ENCODE measurements at regions not wholly inside any gene's neighbourhood (a gene's known extent, or its start where the extent isn't known, plus 50 kb on each side); places are given as distances from the start of the nearest gene placed in this dataset.

DNA sequence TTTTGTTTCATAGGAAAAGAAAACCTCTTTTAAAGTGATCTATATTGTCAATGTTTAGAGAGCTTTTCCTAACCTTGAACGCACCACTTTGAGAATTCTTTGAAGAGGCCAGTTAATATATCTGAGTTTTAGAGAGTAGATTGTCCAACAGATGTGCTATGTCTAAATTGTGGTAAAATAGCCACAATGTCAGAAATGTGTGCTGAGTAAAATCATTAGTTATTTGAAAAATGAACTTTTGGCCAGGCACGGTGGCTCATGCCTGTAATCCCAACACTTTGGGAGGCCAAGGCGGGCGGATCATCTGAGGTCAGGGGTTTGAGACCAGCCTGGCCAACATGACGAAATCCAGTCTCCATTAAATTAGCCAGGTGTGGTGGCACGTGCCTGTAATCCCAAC is 61.6 kb upstream of the KIAA1217 start:
- no peaks in the 10 kb centered on the region for H3F3A ChIP-seq (ENCODE audit: low read depth)
- no peak overlapping the region for H3K9ac ChIP-seq (ENCODE audit: low read depth, low read length, poor library complexity, severe bottlenecking)
- no peaks in the 10 kb centered on the region for H3K27me3 ChIP-seq (ENCODE audit: insufficient read depth, low read length, poor library complexity, severe bottlenecking)
- no peak overlapping the region for H3K4me3 ChIP-seq (ENCODE audit: low read length, poor library complexity, severe bottlenecking)
- no peaks in the 10 kb centered on the region for H3K79me2 ChIP-seq (ENCODE audit: insufficient read depth, low read length)
- TF ChIP-seq EZH2phosphoT487 (IDR thresholded peaks at IDR 0.05; ENCODE audit: borderline replicate concordance): no peak
- TF ChIP-seq, protein P1, sequence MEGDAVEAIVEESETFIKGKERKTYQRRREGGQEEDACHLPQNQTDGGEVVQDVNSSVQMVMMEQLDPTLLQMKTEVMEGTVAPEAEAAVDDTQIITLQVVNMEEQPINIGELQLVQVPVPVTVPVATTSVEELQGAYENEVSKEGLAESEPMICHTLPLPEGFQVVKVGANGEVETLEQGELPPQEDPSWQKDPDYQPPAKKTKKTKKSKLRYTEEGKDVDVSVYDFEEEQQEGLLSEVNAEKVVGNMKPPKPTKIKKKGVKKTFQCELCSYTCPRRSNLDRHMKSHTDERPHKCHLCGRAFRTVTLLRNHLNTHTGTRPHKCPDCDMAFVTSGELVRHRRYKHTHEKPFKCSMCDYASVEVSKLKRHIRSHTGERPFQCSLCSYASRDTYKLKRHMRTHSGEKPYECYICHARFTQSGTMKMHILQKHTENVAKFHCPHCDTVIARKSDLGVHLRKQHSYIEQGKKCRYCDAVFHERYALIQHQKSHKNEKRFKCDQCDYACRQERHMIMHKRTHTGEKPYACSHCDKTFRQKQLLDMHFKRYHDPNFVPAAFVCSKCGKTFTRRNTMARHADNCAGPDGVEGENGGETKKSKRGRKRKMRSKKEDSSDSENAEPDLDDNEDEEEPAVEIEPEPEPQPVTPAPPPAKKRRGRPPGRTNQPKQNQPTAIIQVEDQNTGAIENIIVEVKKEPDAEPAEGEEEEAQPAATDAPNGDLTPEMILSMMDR (conservative IDR thresholded peaks at IDR 0.05; ENCODE audit: low read length): no peak
- H3K36me3 ChIP-seq (ENCODE audit: insufficient read depth, low read length): no peaks in the 10 kb centered on the region
- H3K4me1 ChIP-seq (ENCODE audit: insufficient read depth, low read length, poor library complexity, severe bottlenecking): no peaks in the 10 kb centered on the region
- H3K9me3 ChIP-seq (ENCODE audit: insufficient read depth, low read depth, low read length): no peaks in the 10 kb centered on the region
- H3K4me2 ChIP-seq (ENCODE audit: low read depth, low read length, poor library complexity, severe bottlenecking): no peak overlapping the region
- H4K20me1 ChIP-seq (ENCODE audit: insufficient read depth, low read length, poor library complexity, severe bottlenecking): no peaks in the 10 kb centered on the region
- H2AFZ ChIP-seq (ENCODE audit: low read length): no peak overlapping the region
- no peaks in the 10 kb centered on the region for H3K9me2 ChIP-seq (replicated peaks; ENCODE audit: low read depth, low read length)

DNA sequence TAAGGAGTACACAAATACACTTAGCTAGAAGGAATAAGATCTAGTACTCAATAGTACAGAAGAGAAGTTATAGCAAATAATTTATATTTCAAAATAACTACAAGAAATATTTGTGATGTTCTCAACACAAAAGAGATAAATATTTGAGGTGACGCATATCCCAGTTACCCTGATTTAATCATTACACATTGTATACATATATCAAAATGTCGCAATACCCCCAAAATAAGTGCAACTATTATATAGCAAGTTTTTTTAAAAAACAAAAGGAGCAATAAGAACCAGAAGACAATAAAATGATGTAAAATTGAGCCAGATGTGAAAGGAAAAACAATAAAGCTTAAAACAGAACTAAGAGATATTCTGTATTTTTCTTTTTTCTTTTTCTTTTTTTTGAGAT is 59.3 kb upstream of the KIAA1217 start:
- TF ChIP-seq EZH2phosphoT487 (IDR thresholded peaks at IDR 0.05; ENCODE audit: borderline replicate concordance): no peak
- TF ChIP-seq, protein P1 (conservative IDR thresholded peaks at IDR 0.05; ENCODE audit: low read length): no peak
- H3K4me3 ChIP-seq (ENCODE audit: low read length, poor library complexity, severe bottlenecking): no peak overlapping the region
- no peaks in the 10 kb centered on the region for H3K79me2 ChIP-seq (ENCODE audit: insufficient read depth, low read length)
- H4K20me1 ChIP-seq (ENCODE audit: insufficient read depth, low read length, poor library complexity, severe bottlenecking): no peaks in the 10 kb centered on the region
- no peaks in the 10 kb centered on the region for H3K9me3 ChIP-seq (ENCODE audit: insufficient read depth, low read depth, low read length)
- no peaks in the 10 kb centered on the region for H3K27me3 ChIP-seq (ENCODE audit: insufficient read depth, low read length, poor library complexity, severe bottlenecking)
- no peak overlapping the region for H3K9ac ChIP-seq (ENCODE audit: low read depth, low read length, poor library complexity, severe bottlenecking)
- H3K4me1 ChIP-seq (ENCODE audit: insufficient read depth, low read length, poor library complexity, severe bottlenecking): no peaks in the 10 kb centered on the region
- no peaks in the 10 kb centered on the region for H3K9me2 ChIP-seq (replicated peaks; ENCODE audit: low read depth, low read length)
- no peak overlapping the region for H2AFZ ChIP-seq (ENCODE audit: low read length)
- H3F3A ChIP-seq (ENCODE audit: low read depth): no peaks in the 10 kb centered on the region
- no peaks in the 10 kb centered on the region for H3K36me3 ChIP-seq (ENCODE audit: insufficient read depth, low read length)
- H3K4me2 ChIP-seq (ENCODE audit: low read depth, low read length, poor library complexity, severe bottlenecking): no peak overlapping the region

DNA sequence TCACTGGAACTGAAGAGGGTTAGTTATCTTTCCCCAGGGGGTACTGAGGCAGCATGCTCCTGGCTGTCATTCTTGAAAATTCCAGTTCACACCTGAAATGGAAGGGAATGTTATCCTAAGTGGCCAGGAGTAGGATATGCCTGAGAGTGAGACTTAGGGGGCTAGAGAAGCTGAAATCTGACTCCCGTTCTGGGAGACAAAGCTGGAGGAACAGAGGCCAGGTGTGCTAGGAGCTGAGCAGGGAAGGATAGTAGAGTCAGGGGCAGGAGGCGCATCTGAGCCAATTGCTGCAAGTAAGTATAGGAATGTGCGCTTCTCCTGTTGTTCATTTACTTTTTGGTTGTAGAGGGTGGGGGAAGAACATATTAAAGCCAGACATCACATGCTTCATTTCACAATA is 58.1 kb upstream of the KIAA1217 start:
- Histone ChIP-seq H3K27me3 (ENCODE audit: insufficient read depth, low read length, poor library complexity, severe bottlenecking) (no peaks in the 10 kb centered on the region), H3K9me3 (ENCODE audit: insufficient read depth, low read depth, low read length) (no peaks in the 10 kb centered on the region), H3K4me3 (ENCODE audit: low read length, poor library complexity, severe bottlenecking) (no peak overlapping the region), H3K4me2 (ENCODE audit: low read depth, low read length, poor library complexity, severe bottlenecking) (no peak overlapping the region), H3K9ac (ENCODE audit: low read depth, low read length, poor library complexity, severe bottlenecking) (no peak overlapping the region), H3K9me2 (replicated peaks; ENCODE audit: low read depth, low read length) (no peaks in the 10 kb centered on the region), H3K79me2 (ENCODE audit: insufficient read depth, low read length) (no peaks in the 10 kb centered on the region), H3F3A (ENCODE audit: low read depth) (no peaks in the 10 kb centered on the region), H3K4me1 (ENCODE audit: insufficient read depth, low read length, poor library complexity, severe bottlenecking) (no peaks in the 10 kb centered on the region), H2AFZ (ENCODE audit: low read length) (no peak overlapping the region), H4K20me1 (ENCODE audit: insufficient read depth, low read length, poor library complexity, severe bottlenecking) (no peaks in the 10 kb centered on the region), H3K36me3 (ENCODE audit: insufficient read depth, low read length) (no peaks in the 10 kb centered on the region)
- TF ChIP-seq, protein P1 (conservative IDR thresholded peaks at IDR 0.05; ENCODE audit: low read length): no peak
- TF ChIP-seq EZH2phosphoT487 (IDR thresholded peaks at IDR 0.05; ENCODE audit: borderline replicate concordance): no peak
